Fibroblast of lung (primary cell): ENCODE measurements at regions not wholly inside any gene's neighbourhood (a gene's known extent, or its start where the extent isn't known, plus 50 kb on each side); places are given as distances from the start of the nearest gene placed in this dataset.

Source experiments
- DNase-seq, 2 donors: peaks; one replicate each; pipeline versions ENCODE4 v3.0.0 to v3.0.0-alpha.2; 2010; ENCODE audit warnings: low read depth in 2 of 2
- H2AFZ ChIP-seq: 2 replicates; pipeline ENCODE4 v1.5.1; 2012; ENCODE audit warnings: low read length, control low read depth, inconsistent platforms
- H3K27ac ChIP-seq: 2 replicates; pipeline ENCODE4 v1.5.1; 2011; ENCODE audit warnings: low read length, control low read depth; ENCODE audit not compliant: insufficient read depth
- H3K27me3 ChIP-seq: 2 replicates; pipeline ENCODE4 v1.5.1; 2011; ENCODE audit warnings: mild to moderate bottlenecking, low read length; ENCODE audit not compliant: control insufficient read depth, insufficient read depth
- H3K36me3 ChIP-seq: 2 replicates; pipeline ENCODE4 v1.5.1; 2011; ENCODE audit warnings: low read length; ENCODE audit not compliant: control insufficient read depth, insufficient read depth
- H3K4me1 ChIP-seq: 2 replicates; pipeline ENCODE4 v1.5.1; 2011; ENCODE audit warnings: low read length; ENCODE audit not compliant: control insufficient read depth, insufficient read depth; ENCODE audit errors: extremely low read depth
- H3K4me2 ChIP-seq: 2 replicates; pipeline ENCODE4 v1.5.1; 2011; ENCODE audit warnings: low read length, control low read depth; ENCODE audit not compliant: insufficient read depth; ENCODE audit errors: extremely low read depth
- H3K4me3 ChIP-seq, 4 experiments: fragments of 200-600 bp in 1 of 4; sonication (generic) in 1 of 4; replicated peaks in 1 of 4; 2 replicates each; pipeline ENCODE4 v1.5.1; 2011 to 2016; ENCODE audit warnings: low read length in 4 of 4, low read depth in 3 of 4, mild to moderate bottlenecking in 3 of 4, control low read depth in 2 of 4, inconsistent platforms in 1 of 4, mixed read lengths in 1 of 4; ENCODE audit not compliant: insufficient read depth in 1 of 4; ENCODE audit errors: control extremely low read depth in 1 of 4
- H3K79me2 ChIP-seq: 2 replicates; pipeline ENCODE4 v1.5.1; 2012; ENCODE audit warnings: mild to moderate bottlenecking, low read length, inconsistent platforms; ENCODE audit not compliant: control insufficient read depth, insufficient read depth
- H3K9ac ChIP-seq: 2 replicates; pipeline ENCODE4 v1.5.1; 2011; ENCODE audit warnings: mild to moderate bottlenecking, low read length, control low read depth; ENCODE audit not compliant: insufficient read depth
- H3K9me3 ChIP-seq: 2 replicates; pipeline ENCODE4 v1.5.1; 2012; ENCODE audit warnings: low read depth, low read length; ENCODE audit not compliant: control insufficient read depth, insufficient read depth
- H4K20me1 ChIP-seq: 2 replicates; pipeline ENCODE4 v1.5.1; 2011; ENCODE audit warnings: low read length; ENCODE audit not compliant: control insufficient read depth, insufficient read depth; ENCODE audit errors: extremely low read depth
- EZH2 ChIP-seq: IDR thresholded peaks from 2 replicates; pipeline ENCODE4 v1.5.1; 2012; ENCODE audit warnings: low read length, control low read depth, mild to moderate bottlenecking; ENCODE audit errors: missing control alignments
- TF ChIP-seq, protein P1 (sequence below), 2 donors: IDR thresholded peaks in 1 of 2; conservative IDR thresholded peaks in 1 of 2; 1 replicate in 1 of 2; 2 replicates in 1 of 2; pipeline ENCODE4 v1.5.1; 2011 to 2012; ENCODE audit warnings: low read length in 2 of 2, control low read depth in 1 of 2, inconsistent platforms in 1 of 2, low read depth in 1 of 2, mild to moderate bottlenecking in 1 of 2

GRCh38 chr12:33012226-33012625 is 115.6 kb upstream of the PKP2 start:
- H2AFZ ChIP-seq: no peak overlapping the region
- H3K4me1 ChIP-seq: no peaks in the 10 kb centered on the region
- no peaks in the 10 kb centered on the region for H3K27me3 ChIP-seq
- no peak overlapping the region for H3K9ac ChIP-seq
- H3K27ac ChIP-seq: no peak overlapping the region
- no peaks in the 10 kb centered on the region for H3K36me3 ChIP-seq
- no peaks in the 10 kb centered on the region for H4K20me1 ChIP-seq
- no peaks in the 10 kb centered on the region for H3K79me2 ChIP-seq
- H3K4me2 ChIP-seq: no peak overlapping the region
- no peak overlapping the region for H3K4me3 ChIP-seq
- TF ChIP-seq, protein P1, sequence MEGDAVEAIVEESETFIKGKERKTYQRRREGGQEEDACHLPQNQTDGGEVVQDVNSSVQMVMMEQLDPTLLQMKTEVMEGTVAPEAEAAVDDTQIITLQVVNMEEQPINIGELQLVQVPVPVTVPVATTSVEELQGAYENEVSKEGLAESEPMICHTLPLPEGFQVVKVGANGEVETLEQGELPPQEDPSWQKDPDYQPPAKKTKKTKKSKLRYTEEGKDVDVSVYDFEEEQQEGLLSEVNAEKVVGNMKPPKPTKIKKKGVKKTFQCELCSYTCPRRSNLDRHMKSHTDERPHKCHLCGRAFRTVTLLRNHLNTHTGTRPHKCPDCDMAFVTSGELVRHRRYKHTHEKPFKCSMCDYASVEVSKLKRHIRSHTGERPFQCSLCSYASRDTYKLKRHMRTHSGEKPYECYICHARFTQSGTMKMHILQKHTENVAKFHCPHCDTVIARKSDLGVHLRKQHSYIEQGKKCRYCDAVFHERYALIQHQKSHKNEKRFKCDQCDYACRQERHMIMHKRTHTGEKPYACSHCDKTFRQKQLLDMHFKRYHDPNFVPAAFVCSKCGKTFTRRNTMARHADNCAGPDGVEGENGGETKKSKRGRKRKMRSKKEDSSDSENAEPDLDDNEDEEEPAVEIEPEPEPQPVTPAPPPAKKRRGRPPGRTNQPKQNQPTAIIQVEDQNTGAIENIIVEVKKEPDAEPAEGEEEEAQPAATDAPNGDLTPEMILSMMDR (conservative IDR thresholded peaks at IDR 0.05 in 1 of 2, IDR thresholded peaks at IDR 0.05 in 1 of 2; ENCODE audit: low read depth in 1 of 2, low read length in 2 of 2): no peak
- no peak for TF ChIP-seq EZH2
- no peak for DNase-seq
- H3K9me3 ChIP-seq: no peaks in the 10 kb centered on the region

DNA sequence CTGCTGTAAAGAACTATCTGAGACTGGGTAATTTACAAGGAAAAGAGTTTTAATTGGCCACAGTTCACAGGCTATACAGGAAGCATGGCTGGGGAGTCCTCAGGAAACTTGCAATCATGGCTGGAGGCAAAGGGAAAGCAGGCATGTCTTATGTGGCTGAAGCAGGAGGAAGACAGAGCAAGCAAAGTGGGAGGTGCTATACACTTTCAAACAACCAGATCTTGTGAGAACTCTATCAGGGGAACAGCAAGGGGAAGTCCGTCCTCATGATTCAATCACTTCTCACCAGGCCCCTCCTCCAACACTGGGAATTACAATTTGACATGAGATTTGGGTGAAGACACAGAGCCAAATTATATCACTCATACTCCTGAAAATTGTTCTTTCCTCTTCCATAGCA is 109.5 kb upstream of the PKP2 start:
- H3K9me3 ChIP-seq: no peaks in the 10 kb centered on the region
- H3K4me2 ChIP-seq: no peak overlapping the region
- no peaks in the 10 kb centered on the region for H3K27me3 ChIP-seq
- no peaks in the 10 kb centered on the region for H3K79me2 ChIP-seq
- H3K27ac ChIP-seq: no peak overlapping the region
- H2AFZ ChIP-seq: no peak overlapping the region
- no peaks in the 10 kb centered on the region for H3K4me1 ChIP-seq
- no peaks in the 10 kb centered on the region for H3K36me3 ChIP-seq
- H3K4me3 ChIP-seq: no peak overlapping the region
- TF ChIP-seq, protein P1 (conservative IDR thresholded peaks at IDR 0.05 in 1 of 2, IDR thresholded peaks at IDR 0.05 in 1 of 2; ENCODE audit: low read depth in 1 of 2, low read length in 2 of 2): no peak
- TF ChIP-seq EZH2: no peak
- H4K20me1 ChIP-seq: no peaks in the 10 kb centered on the region
- no peak overlapping the region for H3K9ac ChIP-seq
- no peak for DNase-seq

DNA sequence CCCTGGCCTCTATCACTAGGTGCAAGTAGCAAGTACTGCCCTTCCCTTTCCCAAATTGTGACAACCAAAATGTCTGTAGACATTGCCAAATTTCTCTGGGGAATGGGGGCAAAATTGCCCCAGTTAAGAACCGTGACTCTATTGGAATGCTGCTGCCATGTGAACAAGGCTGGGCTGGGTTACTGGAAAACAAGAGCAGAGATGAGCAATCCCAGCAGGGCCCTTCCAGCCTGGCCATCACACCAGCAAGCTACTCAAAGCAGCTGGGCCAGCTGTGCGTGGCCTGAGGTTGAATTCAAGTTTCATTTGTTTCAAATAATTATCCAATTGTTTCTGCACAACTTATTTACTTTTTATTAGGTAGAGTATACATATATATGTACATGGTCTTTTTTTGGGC is 103.4 kb upstream of the PKP2 start:
- H3K4me3 ChIP-seq: no peak overlapping the region
- H3K36me3 ChIP-seq: no peaks in the 10 kb centered on the region
- no peak overlapping the region for H2AFZ ChIP-seq
- H3K79me2 ChIP-seq: no peaks in the 10 kb centered on the region
- H3K4me2 ChIP-seq: no peak overlapping the region
- H3K9ac ChIP-seq: no peak overlapping the region
- H3K4me1 ChIP-seq: no peaks in the 10 kb centered on the region
- no peak overlapping the region for H3K27ac ChIP-seq
- TF ChIP-seq, protein P1 (conservative IDR thresholded peaks at IDR 0.05 in 1 of 2, IDR thresholded peaks at IDR 0.05 in 1 of 2; ENCODE audit: low read depth in 1 of 2, low read length in 2 of 2): no peak
- TF ChIP-seq EZH2: no peak
- no peaks in the 10 kb centered on the region for H3K27me3 ChIP-seq
- no peak for DNase-seq
- no peaks in the 10 kb centered on the region for H3K9me3 ChIP-seq
- H4K20me1 ChIP-seq: no peaks in the 10 kb centered on the region
